ENCODE measurements at regions not wholly inside any gene's neighbourhood (a gene's known extent, or its start where the extent isn't known, plus 50 kb on each side); places are given as distances from the start of the nearest gene placed in this dataset.

- H3K27ac Mint-ChIP-seq = no peak overlapping the region
Observed at GRCh38 chr2:136639651-136640050, 125.7 kb upstream of the THSD7B start.

DNA sequence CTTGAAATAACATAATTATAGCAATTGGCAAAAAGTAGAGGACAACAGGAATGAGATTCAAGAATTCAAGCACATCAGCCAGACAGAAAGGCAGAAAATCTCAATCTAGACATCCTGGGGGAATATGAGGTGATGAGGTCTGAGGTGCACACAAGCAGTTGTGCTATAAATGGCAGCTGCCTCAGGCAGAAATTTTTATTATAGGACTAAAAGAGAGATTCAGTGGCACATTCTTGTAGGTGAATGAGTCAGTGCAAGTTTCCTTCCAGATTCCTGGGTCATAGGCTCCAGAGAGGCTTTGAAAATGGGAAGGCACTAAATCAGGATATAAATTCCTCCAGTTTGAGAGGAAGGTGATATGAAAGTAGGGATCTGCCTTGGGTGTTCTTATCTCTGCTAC is 127.2 kb upstream of the THSD7B start:
- no peak overlapping the region for H3K4me3 Mint-ChIP-seq
- no peak overlapping the region for H3K27ac Mint-ChIP-seq
- no peaks in the 10 kb centered on the region for H3K9me3 Mint-ChIP-seq
- no peaks in the 10 kb centered on the region for H3K36me3 Mint-ChIP-seq (ENCODE audit: low read depth)
- H3K27me3 Mint-ChIP-seq = no peaks in the 10 kb centered on the region
- no peaks in the 10 kb centered on the region for H3K4me1 Mint-ChIP-seq (ENCODE audit: low read depth)

More at GRCh38 chr2:136639651-136640050, 125.7 kb upstream of the THSD7B start:
- no peaks in the 10 kb centered on the region for H3K36me3 Mint-ChIP-seq (ENCODE audit: low read depth)
- H3K4me1 Mint-ChIP-seq (ENCODE audit: low read depth) = no peaks in the 10 kb centered on the region
- no peaks in the 10 kb centered on the region for H3K9me3 Mint-ChIP-seq
- H3K4me3 Mint-ChIP-seq = no peak overlapping the region
- H3K27me3 Mint-ChIP-seq = no peaks in the 10 kb centered on the region

DNA sequence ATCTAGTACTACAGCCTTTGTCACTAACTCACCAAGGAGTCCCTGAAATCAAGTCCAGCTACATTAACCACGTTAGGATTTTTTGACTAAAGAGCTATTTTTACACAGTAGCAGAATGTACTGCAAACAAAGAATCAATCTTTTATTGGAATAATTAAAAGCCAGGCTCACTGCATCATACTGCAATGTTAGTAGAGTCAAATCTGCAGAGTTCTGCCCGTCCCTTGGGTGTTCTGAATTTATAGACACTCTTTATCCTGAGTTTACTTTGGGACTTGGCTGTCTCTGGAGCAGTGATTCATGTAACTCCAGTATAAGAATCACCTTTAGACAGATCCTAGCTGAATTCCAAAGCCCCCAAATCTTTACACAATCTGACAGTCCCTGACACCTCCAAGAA is 127.9 kb upstream of the THSD7B start:
- Mint-ChIP-seq H3K36me3 (ENCODE audit: low read depth) (no peaks in the 10 kb centered on the region), H3K4me1 (ENCODE audit: low read depth) (no peaks in the 10 kb centered on the region), H3K27ac (no peak overlapping the region)

GRCh38 chr2:136628490-136628889 is 136.9 kb upstream of the THSD7B start:
- Mint-ChIP-seq H3K27me3 (peaks cover 6% of the 10 kb centered on the region), H3K4me3 (no peak overlapping the region), H3K27ac (no peak overlapping the region), H3K4me1 (ENCODE audit: low read depth) (no peaks in the 10 kb centered on the region), H3K36me3 (ENCODE audit: low read depth) (no peaks in the 10 kb centered on the region), H3K9me3 (no peaks in the 10 kb centered on the region)

More for the DNA sequence above, 127.9 kb upstream of the THSD7B start:
- no peaks in the 10 kb centered on the region for H3K9me3 Mint-ChIP-seq
- no peak overlapping the region for H3K4me3 Mint-ChIP-seq
- no peaks in the 10 kb centered on the region for H3K27me3 Mint-ChIP-seq

- Mint-ChIP-seq H3K27ac (no peak overlapping the region), H3K4me3 (no peak overlapping the region), H3K9me3 (no peaks in the 10 kb centered on the region), H3K4me1 (ENCODE audit: low read depth) (no peaks in the 10 kb centered on the region), H3K36me3 (ENCODE audit: low read depth) (no peaks in the 10 kb centered on the region), H3K27me3 (no peaks in the 10 kb centered on the region)
Observed at GRCh38 chr2:136613096-136613495, 152.2 kb upstream of the THSD7B start.

- no peaks in the 10 kb centered on the region for H3K9me3 Mint-ChIP-seq
- H3K36me3 Mint-ChIP-seq (ENCODE audit: low read depth) = no peaks in the 10 kb centered on the region
- no peak overlapping the region for H3K4me3 Mint-ChIP-seq
- H3K27ac Mint-ChIP-seq = no peak overlapping the region
- no peaks in the 10 kb centered on the region for H3K27me3 Mint-ChIP-seq
- no peaks in the 10 kb centered on the region for H3K4me1 Mint-ChIP-seq (ENCODE audit: low read depth)
Observed at GRCh38 chr2:136612079-136612478, 153.3 kb upstream of the THSD7B start.

- H3K27ac Mint-ChIP-seq = no peak overlapping the region
- H3K36me3 Mint-ChIP-seq (ENCODE audit: low read depth) = no peaks in the 10 kb centered on the region
- no peak overlapping the region for H3K4me3 Mint-ChIP-seq
- no peaks in the 10 kb centered on the region for H3K27me3 Mint-ChIP-seq
- no peaks in the 10 kb centered on the region for H3K4me1 Mint-ChIP-seq (ENCODE audit: low read depth)
- H3K9me3 Mint-ChIP-seq = no peaks in the 10 kb centered on the region
Observed at GRCh38 chr2:136611451-136611850, 153.9 kb upstream of the THSD7B start.

DNA sequence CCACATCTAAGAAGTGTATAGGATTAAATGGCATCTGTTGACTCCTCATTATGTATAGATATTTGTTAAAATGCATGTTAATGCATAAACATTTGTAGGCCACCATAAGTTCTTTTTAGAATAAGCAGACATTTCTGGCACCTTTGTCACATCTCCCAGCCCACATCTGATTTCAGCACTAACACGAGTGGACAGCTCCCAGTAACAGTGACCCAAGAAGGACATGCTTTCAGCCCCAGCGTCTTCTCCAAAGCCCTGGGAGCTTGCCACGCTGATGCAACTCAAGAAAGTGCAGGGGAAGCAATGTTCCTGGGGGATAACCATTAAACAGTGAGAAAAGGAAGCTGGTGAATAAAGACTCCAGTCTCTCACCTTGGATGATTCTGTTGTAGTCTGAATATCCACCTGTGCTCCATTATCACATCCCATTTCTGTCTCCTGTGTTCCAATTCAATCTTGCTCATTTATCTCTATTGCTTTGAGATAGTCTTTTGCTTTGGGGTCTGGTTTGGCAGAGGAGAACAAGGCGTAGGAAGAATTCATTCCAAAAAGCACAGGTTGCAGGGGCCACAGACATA is 182.6 kb upstream of the THSD7B start:
- H3K4me3 Mint-ChIP-seq = no peak overlapping the region
- H3K9me3 Mint-ChIP-seq = no peaks in the 10 kb centered on the region
- no peaks in the 10 kb centered on the region for H3K27me3 Mint-ChIP-seq
- no peaks in the 10 kb centered on the region for H3K4me1 Mint-ChIP-seq (ENCODE audit: low read depth)
- no peak overlapping the region for H3K27ac Mint-ChIP-seq
- no peaks in the 10 kb centered on the region for H3K36me3 Mint-ChIP-seq (ENCODE audit: low read depth)

- no peak overlapping the region for H3K4me3 Mint-ChIP-seq
- no peak overlapping the region for H3K27ac Mint-ChIP-seq
- H3K4me1 Mint-ChIP-seq (ENCODE audit: low read depth) = no peaks in the 10 kb centered on the region
Observed at GRCh38 chr2:136572335-136572734, 193.0 kb upstream of the THSD7B start.

DNA sequence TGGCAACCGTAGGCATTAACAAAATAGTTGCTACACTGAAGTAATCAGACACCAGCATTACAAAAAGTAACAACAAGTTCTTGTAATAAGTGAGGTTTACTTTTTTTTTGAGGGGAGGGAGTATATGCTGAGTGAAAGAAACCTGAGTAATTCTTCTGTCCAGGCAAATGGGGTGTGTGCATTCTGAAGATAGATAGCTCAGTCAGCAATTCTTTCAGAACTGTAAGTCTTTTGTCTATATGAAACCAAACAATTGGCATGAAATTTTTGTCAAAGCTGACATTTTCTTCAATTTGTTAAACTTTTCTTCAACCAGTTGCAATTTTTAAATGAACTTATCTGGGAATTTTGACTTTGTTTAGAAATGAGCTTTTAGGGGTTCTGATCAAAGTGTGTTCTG is 208.1 kb upstream of the THSD7B start:
- H3K27ac Mint-ChIP-seq = no peak overlapping the region
- no peaks in the 10 kb centered on the region for H3K4me1 Mint-ChIP-seq (ENCODE audit: low read depth)
- H3K36me3 Mint-ChIP-seq (ENCODE audit: low read depth) = no peaks in the 10 kb centered on the region
- no peaks in the 10 kb centered on the region for H3K9me3 Mint-ChIP-seq
- H3K27me3 Mint-ChIP-seq = peaks cover 21% of the 10 kb centered on the region
- no peak overlapping the region for H3K4me3 Mint-ChIP-seq

More at GRCh38 chr2:136572335-136572734, 193.0 kb upstream of the THSD7B start:
- Mint-ChIP-seq H3K9me3 (no peaks in the 10 kb centered on the region), H3K27me3 (peaks cover 3% of the 10 kb centered on the region), H3K36me3 (ENCODE audit: low read depth) (no peaks in the 10 kb centered on the region)

- Mint-ChIP-seq H3K36me3 (ENCODE audit: low read depth) (no peaks in the 10 kb centered on the region), H3K27me3 (peaks cover 14% of the 10 kb centered on the region), H3K4me1 (ENCODE audit: low read depth) (no peaks in the 10 kb centered on the region), H3K27ac (no peak overlapping the region), H3K9me3 (no peaks in the 10 kb centered on the region), H3K4me3 (no peak overlapping the region)
Observed at GRCh38 chr2:136550181-136550580, 215.2 kb upstream of the THSD7B start.

DNA sequence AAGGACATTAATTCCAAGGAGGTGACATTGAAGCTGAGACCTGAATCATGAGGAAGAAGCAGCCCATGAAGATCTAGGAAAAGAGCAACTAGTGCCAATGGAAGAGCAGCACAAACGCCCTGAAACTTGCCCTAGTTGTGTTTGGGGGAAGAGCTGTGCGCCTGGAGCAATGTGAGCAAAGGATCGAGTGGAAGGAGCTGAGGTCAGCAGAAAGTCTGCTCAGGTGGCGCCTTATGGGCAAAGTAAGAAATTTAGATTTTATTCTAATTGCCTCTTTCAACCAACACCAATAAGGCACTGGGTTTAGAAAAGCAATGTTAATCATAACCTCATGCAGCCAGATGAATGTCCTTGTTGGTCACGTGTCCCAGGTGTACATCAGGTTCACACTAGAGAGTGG is 226.0 kb upstream of the THSD7B start:
- H3K27me3 Mint-ChIP-seq = peaks cover 4% of the 10 kb centered on the region
- no peak overlapping the region for H3K4me3 Mint-ChIP-seq
- no peak overlapping the region for H3K27ac Mint-ChIP-seq
- no peaks in the 10 kb centered on the region for H3K4me1 Mint-ChIP-seq (ENCODE audit: low read depth)
- no peaks in the 10 kb centered on the region for H3K36me3 Mint-ChIP-seq (ENCODE audit: low read depth)
- no peaks in the 10 kb centered on the region for H3K9me3 Mint-ChIP-seq

- Mint-ChIP-seq H3K36me3 (ENCODE audit: low read depth) (no peaks in the 10 kb centered on the region), H3K4me1 (ENCODE audit: low read depth) (no peaks in the 10 kb centered on the region), H3K9me3 (no peaks in the 10 kb centered on the region), H3K4me3 (no peak overlapping the region), H3K27ac (no peak overlapping the region), H3K27me3 (peaks cover 4% of the 10 kb centered on the region)
Observed at GRCh38 chr2:136538489-136538888, 226.9 kb upstream of the THSD7B start.

- Mint-ChIP-seq H3K27me3 (peaks cover 4% of the 10 kb centered on the region), H3K36me3 (ENCODE audit: low read depth) (no peaks in the 10 kb centered on the region), H3K4me3 (no peak overlapping the region), H3K9me3 (no peaks in the 10 kb centered on the region), H3K27ac (no peak overlapping the region), H3K4me1 (ENCODE audit: low read depth) (no peaks in the 10 kb centered on the region)
Observed at GRCh38 chr2:136534811-136535210, 230.5 kb upstream of the THSD7B start.

DNA sequence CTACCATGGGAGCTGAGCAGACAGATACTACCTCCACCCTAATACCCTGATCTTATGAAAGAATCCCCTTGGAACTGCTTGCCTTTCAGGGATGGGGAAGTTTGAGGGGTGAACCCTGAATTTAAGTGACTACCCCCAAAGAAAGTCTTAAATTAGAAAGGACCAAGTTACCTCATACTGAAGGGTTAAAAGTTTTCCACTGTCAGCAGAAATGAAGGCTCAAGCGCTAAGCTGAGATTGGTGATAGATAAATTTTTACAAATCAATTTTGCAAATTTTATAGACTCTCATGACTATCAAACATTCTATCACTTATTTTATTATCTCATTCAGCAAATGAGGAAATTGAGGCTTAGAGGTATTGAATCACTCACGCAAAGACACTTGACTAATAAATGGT is 233.2 kb upstream of the THSD7B start:
- H3K36me3 Mint-ChIP-seq (ENCODE audit: low read depth) = no peaks in the 10 kb centered on the region
- no peak overlapping the region for H3K27ac Mint-ChIP-seq
- H3K27me3 Mint-ChIP-seq = peaks cover 2% of the 10 kb centered on the region
- no peaks in the 10 kb centered on the region for H3K4me1 Mint-ChIP-seq (ENCODE audit: low read depth)
- no peaks in the 10 kb centered on the region for H3K9me3 Mint-ChIP-seq
- no peak overlapping the region for H3K4me3 Mint-ChIP-seq

- H3K4me1 Mint-ChIP-seq (ENCODE audit: low read depth) = no peaks in the 10 kb centered on the region
Observed at GRCh38 chr2:136531731-136532130, 233.6 kb upstream of the THSD7B start.

More at GRCh38 chr2:136531731-136532130, 233.6 kb upstream of the THSD7B start:
- H3K36me3 Mint-ChIP-seq (ENCODE audit: low read depth) = no peaks in the 10 kb centered on the region
- H3K27me3 Mint-ChIP-seq = no peaks in the 10 kb centered on the region
- no peak overlapping the region for H3K4me3 Mint-ChIP-seq
- H3K9me3 Mint-ChIP-seq = no peaks in the 10 kb centered on the region
- H3K27ac Mint-ChIP-seq = no peak overlapping the region
